Natural killer cell (primary cell): ENCODE measurements at regions not wholly inside any gene's neighbourhood (a gene's known extent, or its start where the extent isn't known, plus 50 kb on each side); places are given as distances from the start of the nearest gene placed in this dataset.

ENCODE experiments used
- ATAC-seq, 3 donors: fragments of 150-1000 bp in 2 of 3; fragments of 200-7000 bp in 1 of 3; cut with Tn5 transposase; 1 replicate in 1 of 3; 2 replicates in 2 of 3; pipeline ENCODE4 v1.10.0; 2021; ENCODE audit warnings: mild to moderate bottlenecking in 2 of 3, moderate library complexity in 2 of 3
- DNase-seq, 2 donors: peaks; one replicate each; pipeline versions ENCODE4 v3.0.0 to v3.0.0-alpha.2; 2013 to 2021; ENCODE audit warnings: mixed read lengths in 1 of 2
- H3K27ac ChIP-seq: one replicate; pipeline ENCODE4 v1.5.1; 2013; ENCODE audit warnings: mild to moderate bottlenecking, low read length
- H3K27me3 ChIP-seq: one replicate; pipeline ENCODE4 v1.6.1; 2013; ENCODE audit warnings: low read length; ENCODE audit not compliant: control insufficient read depth, insufficient read depth
- H3K36me3 ChIP-seq: one replicate; pipeline ENCODE4 v1.6.1; 2013; ENCODE audit warnings: low read length; ENCODE audit not compliant: control insufficient read depth, insufficient read depth
- H3K4me1 ChIP-seq: one replicate; pipeline ENCODE4 v1.6.1; 2013; ENCODE audit warnings: low read length; ENCODE audit not compliant: control insufficient read depth, insufficient read depth
- H3K4me3 ChIP-seq: one replicate; pipeline ENCODE4 v1.5.1; 2013; ENCODE audit warnings: low read length
- H3K9me3 ChIP-seq: one replicate; pipeline ENCODE4 v1.6.1; 2013; ENCODE audit warnings: low read length; ENCODE audit not compliant: control insufficient read depth, insufficient read depth
- H3K27ac Mint-ChIP-seq, 2 donors: one replicate each; pipeline ENCODE4 v1.8.0; 2022; ENCODE audit warnings: mild to moderate bottlenecking in 2 of 2, mixed read lengths in 2 of 2, moderate library complexity in 1 of 2
- H3K27me3 Mint-ChIP-seq, 2 donors: one replicate each; pipeline ENCODE4 v1.8.0; 2022; ENCODE audit warnings: low read depth in 2 of 2, mixed read lengths in 2 of 2
- H3K36me3 Mint-ChIP-seq: one replicate; pipeline ENCODE4 v1.8.0; 2022; ENCODE audit warnings: mixed read lengths
- H3K4me1 Mint-ChIP-seq, 2 donors: one replicate each; pipeline ENCODE4 v1.8.0; 2022; ENCODE audit warnings: mixed read lengths in 2 of 2
- H3K4me3 Mint-ChIP-seq: one replicate; pipeline ENCODE4 v1.8.0; 2022; ENCODE audit warnings: mild to moderate bottlenecking, moderate library complexity, mixed read lengths
- H3K9me3 Mint-ChIP-seq, 2 donors: one replicate each; pipeline ENCODE4 v1.8.0; 2022; ENCODE audit warnings: mixed read lengths in 2 of 2
- CTCF ChIP-seq: fragments of 200-600 bp; IDR thresholded peaks from one replicate; pipeline ENCODE4 v1.8.0; 2022; ENCODE audit warnings: antibody characterized with exemption
- WGBS: methylation state at CpG from one replicate; pipeline ENCODE4 v1.1.7; 2013; ENCODE audit warnings: missing lambda C conversion rate; ENCODE audit not compliant: insufficient coverage; 5-methylcytosine and 5-hydroxymethylcytosine counted together
- intact Hi-C: fragments of 100-400 bp; cut with micrococcal nuclease; formaldehyde crosslinking; loops from one replicate; pipeline ENCODE4 v1.14.2; 2022

GRCh38 chr9:18393340-18394130, 80.4 kb upstream of the ADAMTSL1 start:
- intact Hi-C loops: loop anchor here (10.0 kb wide), 1 partner anchor 59 kb away; no protein-coding TSS in a partner anchor
- no peak for ATAC-seq

GRCh38 chr9:18394847-18395351, 79.1 kb upstream of the ADAMTSL1 start:
- DNase-seq (no peak), ATAC-seq (no peak)
- intact Hi-C loops: loop anchor here (10.0 kb wide), 1 partner anchor 60 kb away; no protein-coding TSS in a partner anchor
- Mint-ChIP-seq H3K9me3 (peaks cover 0 to 2% of the 10 kb centered on the region in 2 donors), H3K36me3 (no peaks in the 10 kb centered on the region), H3K4me1 (no peaks in the 10 kb centered on the region), H3K27ac (no peak overlapping the region), H3K4me3 (no peak overlapping the region), H3K27me3 (no peaks in the 10 kb centered on the region)
- Histone ChIP-seq H3K36me3 (no peaks in the 10 kb centered on the region), H3K27me3 (no peaks in the 10 kb centered on the region), H3K9me3 (no peaks in the 10 kb centered on the region), H3K4me1 (no peaks in the 10 kb centered on the region), H3K4me3 (no peak overlapping the region), H3K27ac (no peak overlapping the region)
- 75% methylated on average over 1 of the region's 1 CpG for WGBS
- no peak for TF ChIP-seq CTCF

More at GRCh38 chr9:18393340-18394130, 80.4 kb upstream of the ADAMTSL1 start:
- no peaks in the 10 kb centered on the region for H3K36me3 ChIP-seq
- WGBS: 63% methylated on average over 3 of the region's 4 CpGs
- H3K4me3 ChIP-seq: no peak overlapping the region
- no peak for TF ChIP-seq CTCF
- H3K9me3 Mint-ChIP-seq: peaks cover under 1 to 2% of the 10 kb centered on the region in 2 donors
- no peak overlapping the region for H3K4me3 Mint-ChIP-seq
- H3K27ac Mint-ChIP-seq: no peak overlapping the region
- H3K4me1 Mint-ChIP-seq: no peaks in the 10 kb centered on the region
- no peaks in the 10 kb centered on the region for H3K4me1 ChIP-seq
- H3K27me3 ChIP-seq: no peaks in the 10 kb centered on the region
- no peaks in the 10 kb centered on the region for H3K36me3 Mint-ChIP-seq
- no peaks in the 10 kb centered on the region for H3K27me3 Mint-ChIP-seq
- H3K27ac ChIP-seq: no peak overlapping the region
- no peak for DNase-seq
- H3K9me3 ChIP-seq: no peaks in the 10 kb centered on the region

GRCh38 chr9:18396102-18396728, 77.7 kb upstream of the ADAMTSL1 start:
- H3K27ac ChIP-seq: no peak overlapping the region
- intact Hi-C loops: loop anchor here (10.0 kb wide), 1 partner anchor 61 kb away; no protein-coding TSS in a partner anchor
- no peaks in the 10 kb centered on the region for H3K36me3 ChIP-seq
- Mint-ChIP-seq H3K27me3 (no peaks in the 10 kb centered on the region), H3K27ac (no peak overlapping the region), H3K9me3 (peaks cover 0 to 2% of the 10 kb centered on the region in 2 donors), H3K4me3 (no peak overlapping the region), H3K36me3 (no peaks in the 10 kb centered on the region), H3K4me1 (no peaks in the 10 kb centered on the region)
- TF ChIP-seq CTCF: no peak
- H3K4me3 ChIP-seq: no peak overlapping the region
- no peaks in the 10 kb centered on the region for H3K4me1 ChIP-seq
- ATAC-seq (no peak), DNase-seq (no peak)
- no peaks in the 10 kb centered on the region for H3K9me3 ChIP-seq
- no peaks in the 10 kb centered on the region for H3K27me3 ChIP-seq
